Common myeloid progenitor, CD34-positive (primary cell): ENCODE measurements at regions not wholly inside any gene's neighbourhood (a gene's known extent, or its start where the extent isn't known, plus 50 kb on each side); places are given as distances from the start of the nearest gene placed in this dataset.

ENCODE experiments used
- CTCF ChIA-PET: fragments of 350-600 bp; sonication (Branson Sonifier 250); formaldehyde crosslinking; loops from one replicate; lab custom pipeline; 2021; ENCODE audit warnings: antibody characterized with exemption; lab: Charles Lee
- POLR2A ChIA-PET: fragments of 350-600 bp; sonication (Branson Sonifier 250); formaldehyde crosslinking; loops from one replicate; lab custom pipeline; 2021; ENCODE audit warnings: antibody characterized with exemption; lab: Charles Lee
- DNase-seq, 3 donors: peaks; one replicate each; pipeline versions ENCODE4 v3.0.0 to v3.0.0-alpha.2; 2013
- H3K27ac ChIP-seq, 2 experiments: 1 replicate in 1 of 2; 2 replicates in 1 of 2; pipeline ENCODE4 v1.7.0; 2013; ENCODE audit warnings: inconsistent platforms in 2 of 2, low read length in 2 of 2, mild to moderate bottlenecking in 2 of 2, low read depth in 1 of 2, moderate library complexity in 1 of 2; ENCODE audit not compliant: severe bottlenecking in 2 of 2, insufficient read depth in 1 of 2, poor library complexity in 1 of 2
- H3K27me3 ChIP-seq, 5 experiments: replicated peaks in 2 of 5; 1 replicate in 3 of 5; 2 replicates in 2 of 5; pipeline versions ENCODE4 v1.6.1 to v1.7.0; 2013; ENCODE audit warnings: low read length in 4 of 5, mild to moderate bottlenecking in 2 of 5, moderate library complexity in 2 of 5, inconsistent platforms in 1 of 5; ENCODE audit not compliant: insufficient read depth in 5 of 5, control insufficient read depth in 4 of 5
- H3K36me3 ChIP-seq, 4 experiments: 1 replicate in 2 of 4; 2 replicates in 2 of 4; pipeline versions ENCODE4 v1.6.1 to v1.7.0; 2013; ENCODE audit warnings: low read length in 3 of 4, control low read depth in 1 of 4, mild to moderate bottlenecking in 1 of 4; ENCODE audit not compliant: control insufficient read depth in 4 of 4, insufficient read depth in 4 of 4
- H3K4me1 ChIP-seq, 4 experiments: 1 replicate in 3 of 4; 2 replicates in 1 of 4; pipeline versions ENCODE4 v1.6.1 to v1.7.1; 2013; ENCODE audit warnings: low read length in 3 of 4, mild to moderate bottlenecking in 3 of 4, control low read depth in 1 of 4, inconsistent platforms in 1 of 4, moderate library complexity in 1 of 4; ENCODE audit not compliant: control insufficient read depth in 4 of 4, insufficient read depth in 4 of 4; ENCODE audit errors: control extremely low read depth in 1 of 4
- H3K4me3 ChIP-seq, 7 experiments: 1 replicate in 4 of 7; 2 replicates in 3 of 7; pipeline versions ENCODE4 v1.5.1 to v1.7.0; 2013; ENCODE audit warnings: mild to moderate bottlenecking in 7 of 7, low read length in 6 of 7, moderate library complexity in 6 of 7, inconsistent platforms in 2 of 7, low read depth in 2 of 7, control low read depth in 1 of 7; ENCODE audit not compliant: insufficient read depth in 4 of 7, control insufficient read depth in 1 of 7; ENCODE audit errors: extremely low read depth in 1 of 7
- H3K9me3 ChIP-seq, 5 experiments: 1 replicate in 4 of 5; 2 replicates in 1 of 5; pipeline versions ENCODE4 v1.6.1 to v1.7.1; 2013; ENCODE audit warnings: low read length in 4 of 5, mild to moderate bottlenecking in 2 of 5, inconsistent platforms in 1 of 5, low read depth in 1 of 5, moderate library complexity in 1 of 5; ENCODE audit not compliant: control insufficient read depth in 4 of 5, insufficient read depth in 2 of 5; ENCODE audit errors: control extremely low read depth in 1 of 5
- WGBS: methylation state at CpG from one replicate; pipeline ENCODE4 v1.1.5; 2013; ENCODE audit not compliant: insufficient coverage; 5-methylcytosine and 5-hydroxymethylcytosine counted together

GRCh38 chr2:185456517-185456916 is 282.1 kb upstream of the FSIP2 start:
- 100% methylated on average over 1 of the region's 2 CpGs for WGBS

GRCh38 chr2:185463481-185463880 is 275.1 kb upstream of the FSIP2 start:
- no peaks in the 10 kb centered on the region for H3K9me3 ChIP-seq
- H3K4me1 ChIP-seq = no peaks in the 10 kb centered on the region
- H3K27ac ChIP-seq = no peak overlapping the region
- POLR2A ChIA-PET = no interaction called here
- H3K27me3 ChIP-seq = no peaks in the 10 kb centered on the region
- H3K4me3 ChIP-seq = no peak overlapping the region
- CTCF ChIA-PET = no interaction called here
- no peak for DNase-seq
- WGBS = 94% methylated on average over 2 of the region's 3 CpGs
- H3K36me3 ChIP-seq = no peaks in the 10 kb centered on the region

More at GRCh38 chr2:185456517-185456916, 282.1 kb upstream of the FSIP2 start:
- Histone ChIP-seq H3K36me3 (no peaks in the 10 kb centered on the region), H3K27me3 (no peaks in the 10 kb centered on the region), H3K4me1 (no peaks in the 10 kb centered on the region), H3K27ac (no peak overlapping the region), H3K9me3 (no peaks in the 10 kb centered on the region), H3K4me3 (no peak overlapping the region)
- DNase-seq = no peak
- POLR2A ChIA-PET = no interaction called here
- CTCF ChIA-PET = no interaction called here

- DNase-seq = no peak
- H3K27ac ChIP-seq = no peak overlapping the region
- no peaks in the 10 kb centered on the region for H3K27me3 ChIP-seq
- H3K4me1 ChIP-seq = no peaks in the 10 kb centered on the region
- no peak overlapping the region for H3K4me3 ChIP-seq
- CTCF ChIA-PET = no interaction called here
- POLR2A ChIA-PET = interaction anchor here (0.7 kb wide), 1 partner anchor 8 kb away, joined by 4 read pairs; no protein-coding TSS in a partner anchor
- no peaks in the 10 kb centered on the region for H3K36me3 ChIP-seq
- no peaks in the 10 kb centered on the region for H3K9me3 ChIP-seq
These were observed 271.7 kb upstream of the FSIP2 start for GRCh38 chr2:185466915-185467314.

GRCh38 chr2:185471441-185471840 is 267.2 kb upstream of the FSIP2 start:
- no peaks in the 10 kb centered on the region for H3K4me1 ChIP-seq
- H3K27me3 ChIP-seq = no peaks in the 10 kb centered on the region
- no peak overlapping the region for H3K4me3 ChIP-seq
- DNase-seq = no peak
- no peaks in the 10 kb centered on the region for H3K9me3 ChIP-seq
- CTCF ChIA-PET = no interaction called here
- no peaks in the 10 kb centered on the region for H3K36me3 ChIP-seq
- POLR2A ChIA-PET = no interaction called here
- WGBS = 89% methylated on average over 1 of the region's 1 CpG
- no peak overlapping the region for H3K27ac ChIP-seq

- H3K27ac ChIP-seq = no peak overlapping the region
- no peak overlapping the region for H3K4me3 ChIP-seq
- CTCF ChIA-PET = interaction anchor here (1.2 kb wide), 2 partner anchors 13 to 23 kb away, joined by 3 to 4 read pairs; no protein-coding TSS in a partner anchor
- no peaks in the 10 kb centered on the region for H3K36me3 ChIP-seq
- POLR2A ChIA-PET = no interaction called here
- no peaks in the 10 kb centered on the region for H3K9me3 ChIP-seq
- DNase-seq = no peak
- no peaks in the 10 kb centered on the region for H3K4me1 ChIP-seq
- 96% methylated on average over 4 of the region's 5 CpGs for WGBS
- no peaks in the 10 kb centered on the region for H3K27me3 ChIP-seq
These were observed 266.0 kb upstream of the FSIP2 start for GRCh38 chr2:185472574-185472973.

GRCh38 chr2:185473838-185474237 is 264.8 kb upstream of the FSIP2 start:
- DNase-seq = no peak
- no peak overlapping the region for H3K27ac ChIP-seq
- no peak overlapping the region for H3K4me3 ChIP-seq
- WGBS = 100% methylated on average over 3 of the region's 8 CpGs
- H3K9me3 ChIP-seq = no peaks in the 10 kb centered on the region
- no peaks in the 10 kb centered on the region for H3K27me3 ChIP-seq
- no peaks in the 10 kb centered on the region for H3K4me1 ChIP-seq
- POLR2A ChIA-PET = no interaction called here
- CTCF ChIA-PET = interaction anchor here (1.2 kb wide), 2 partner anchors 14 to 25 kb away, joined by 3 to 4 read pairs; no protein-coding TSS in a partner anchor
- H3K36me3 ChIP-seq = no peaks in the 10 kb centered on the region

- 100% methylated on average over 1 of the region's 1 CpG for WGBS
These were observed 262.7 kb upstream of the FSIP2 start for GRCh38 chr2:185475914-185476313.

More at GRCh38 chr2:185475914-185476313, 262.7 kb upstream of the FSIP2 start:
- H3K27ac ChIP-seq = no peak overlapping the region
- ChIA-PET CTCF (no interaction called here), POLR2A (no interaction called here)
- no peak for DNase-seq
- no peaks in the 10 kb centered on the region for H3K36me3 ChIP-seq
- no peaks in the 10 kb centered on the region for H3K4me1 ChIP-seq
- no peaks in the 10 kb centered on the region for H3K9me3 ChIP-seq
- no peak overlapping the region for H3K4me3 ChIP-seq
- no peaks in the 10 kb centered on the region for H3K27me3 ChIP-seq
